Umbilical cord (tissue), 1 donor: ENCODE measurements at regions not wholly inside any gene's neighbourhood (a gene's known extent, or its start where the extent isn't known, plus 50 kb on each side); places are given as distances from the start of the nearest gene placed in this dataset.

Experiments
- DNase-seq: peaks from one replicate; pipeline ENCODE4 v3.0.0-alpha.2; 2015; ENCODE audit warnings: low spot score

- DNase-seq: no peak
Observed at GRCh38 chr1:25036117-25036546, 106.1 kb upstream of the RUNX3 start.

GRCh38 chr1:25035523-25036116, 105.5 kb upstream of the RUNX3 start:
- DNase-seq: no peak

GRCh38 chr1:25034736-25035522, 104.9 kb upstream of the RUNX3 start:
- DNase-seq: no peak

- peak; percentile 39 for DNase-seq
Observed at GRCh38 chr1:25033828-25034705, 104.0 kb upstream of the RUNX3 start.

GRCh38 chr1:25033030-25033827, 103.2 kb upstream of the RUNX3 start:
- DNase-seq: no peak

- peak; percentile 65 for DNase-seq
Observed at GRCh38 chr1:25031966-25032667, 102.0 kb upstream of the RUNX3 start.

- DNase-seq: no peak
Observed at GRCh38 chr1:25031601-25031965, 101.5 kb upstream of the RUNX3 start.

- DNase-seq: no peak
Observed at GRCh38 chr1:25030674-25031589, 100.9 kb upstream of the RUNX3 start.

- DNase-seq: no peak
Observed at GRCh38 chr1:25030012-25030411, 99.9 kb upstream of the RUNX3 start.

- DNase-seq: no peak
Observed at GRCh38 chr1:25028907-25029599, 99.0 kb upstream of the RUNX3 start.

GRCh38 chr1:25028587-25028906, 98.5 kb upstream of the RUNX3 start:
- DNase-seq: no peak

GRCh38 chr1:25027822-25028586, 97.9 kb upstream of the RUNX3 start:
- no peak for DNase-seq

- no peak for DNase-seq
Observed at GRCh38 chr1:25026730-25027450, 96.8 kb upstream of the RUNX3 start.

GRCh38 chr1:25026304-25026703, 96.2 kb upstream of the RUNX3 start:
- no peak for DNase-seq

GRCh38 chr1:25024615-25025350, 94.7 kb upstream of the RUNX3 start:
- no peak for DNase-seq

GRCh38 chr1:25023826-25024225, 93.8 kb upstream of the RUNX3 start:
- DNase-seq: no peak

- DNase-seq: no peak
Observed at GRCh38 chr1:25023190-25023578, 93.1 kb upstream of the RUNX3 start.
